Head of caudate nucleus (tissue), 42 donors: ENCODE measurements at regions not wholly inside any gene's neighbourhood (a gene's known extent, or its start where the extent isn't known, plus 50 kb on each side); places are given as distances from the start of the nearest gene placed in this dataset.
"Not testable (repeated sequence)": the region's sequence is repeated elsewhere in the genome, so short reads cannot be mapped to it uniquely, and the experiment has no call there.

ENCODE experiments used
- DNase-seq, 42 donors: peaks; one replicate each; pipeline versions ENCODE4 v3.0.0 to v3.0.0-alpha.2; 2020 to 2021; ENCODE audit warnings: mixed read lengths in 7 of 42
- intact Hi-C: fragments of 100-400 bp; cut with DNase I; formaldehyde crosslinking; loops from one replicate; pipeline ENCODE4 v1.15.0; 2022

- DNase-seq: no peak
- intact Hi-C loops: no loop called here
Observed at GRCh38 chr6:164795056-164795815, 514.2 kb downstream of the C6orf118 start.

DNA sequence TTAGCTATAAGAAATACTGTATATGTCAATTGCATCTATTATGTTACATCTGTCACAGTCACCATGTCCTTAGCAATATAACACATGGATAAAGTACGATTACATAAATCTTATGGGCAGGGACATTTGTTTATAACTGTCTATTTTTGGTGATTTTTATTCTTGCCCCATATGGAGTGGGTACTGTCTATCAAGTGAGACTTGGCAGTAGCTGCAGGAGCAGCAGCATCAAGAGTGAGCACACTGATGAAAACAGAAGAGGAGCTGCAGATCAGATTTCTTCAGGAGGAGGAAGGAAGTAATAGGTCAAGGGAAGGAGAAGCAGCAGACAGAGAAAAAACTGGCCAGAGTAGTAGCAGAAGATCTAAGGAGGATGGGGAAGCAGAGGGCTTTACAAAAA is 516.7 kb downstream of the C6orf118 start:
- DNase-seq: no peak
- intact Hi-C loops: no loop called here

- no peak for DNase-seq
- intact Hi-C loops: no loop called here
Observed at GRCh38 chr6:164791498-164791897, 517.9 kb downstream of the C6orf118 start.

- intact Hi-C loops: no loop called here
- no peak for DNase-seq
Observed at GRCh38 chr6:164763788-164764187, 545.6 kb downstream of the C6orf118 start.

DNA sequence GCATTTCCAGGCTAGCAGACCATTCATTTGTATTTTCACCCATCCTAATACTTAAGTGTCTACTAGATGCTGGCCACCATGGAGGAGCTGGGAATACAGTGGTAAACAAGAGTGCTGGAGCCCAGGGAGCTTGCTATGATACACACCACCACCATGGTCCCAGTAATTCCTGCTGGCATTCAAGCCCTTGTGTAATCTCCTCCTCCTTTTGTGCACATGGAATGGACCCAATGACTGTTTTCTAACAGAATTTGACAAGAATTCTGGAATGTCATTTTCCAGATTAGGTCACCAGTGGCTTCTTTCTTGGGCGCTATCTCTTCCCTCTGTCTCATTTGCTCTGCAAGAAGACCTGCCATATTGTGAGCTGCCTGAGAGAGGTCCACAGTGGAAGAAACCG is 552.0 kb downstream of the C6orf118 start:
- intact Hi-C loops: no loop called here
- no peak for DNase-seq

DNA sequence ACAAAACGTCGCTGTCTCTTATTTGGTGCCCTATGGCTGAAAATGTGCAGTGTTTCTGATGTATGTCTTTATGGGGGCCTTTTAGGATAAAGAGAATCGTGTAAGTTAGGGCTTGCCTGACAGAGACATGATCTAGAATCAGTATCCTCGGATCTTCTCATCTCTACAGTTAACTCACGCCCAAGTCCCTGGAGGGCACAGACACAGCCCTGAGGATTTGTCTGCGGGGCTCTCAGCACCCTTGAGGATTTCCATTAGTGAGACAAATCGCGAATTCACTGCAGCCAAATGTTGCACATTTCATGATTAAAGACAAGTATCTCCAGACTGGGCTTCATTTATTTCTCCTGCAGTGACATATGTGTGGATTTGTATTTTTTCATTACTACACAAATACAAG is 552.7 kb downstream of the C6orf118 start:
- DNase-seq: no peak
- intact Hi-C loops: no loop called here

DNA sequence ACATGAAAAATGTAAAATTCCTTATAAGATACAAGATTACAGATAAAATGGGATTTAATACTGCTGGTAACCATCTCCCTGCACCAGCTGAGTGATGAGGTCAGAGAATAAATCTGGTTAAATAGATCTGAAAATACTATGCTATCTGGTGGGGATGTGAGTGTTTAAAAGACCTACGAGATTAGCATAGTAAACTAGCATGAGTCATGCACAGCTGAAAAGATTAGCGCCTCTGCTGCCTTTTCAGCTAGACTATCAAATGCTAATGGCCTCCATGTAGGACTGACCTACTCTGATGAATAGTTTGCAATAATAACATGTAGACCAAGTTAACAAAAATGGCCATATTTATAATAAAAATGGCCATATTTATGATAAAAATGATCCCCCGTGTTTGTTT is 553.3 kb downstream of the C6orf118 start:
- intact Hi-C loops: no loop called here
- DNase-seq: peak in 2 of 42 donors; percentile 14 to 53

GRCh38 chr6:164753517-164753916 is 555.9 kb downstream of the C6orf118 start:
- DNase-seq: no peak
- intact Hi-C loops: no loop called here

DNA sequence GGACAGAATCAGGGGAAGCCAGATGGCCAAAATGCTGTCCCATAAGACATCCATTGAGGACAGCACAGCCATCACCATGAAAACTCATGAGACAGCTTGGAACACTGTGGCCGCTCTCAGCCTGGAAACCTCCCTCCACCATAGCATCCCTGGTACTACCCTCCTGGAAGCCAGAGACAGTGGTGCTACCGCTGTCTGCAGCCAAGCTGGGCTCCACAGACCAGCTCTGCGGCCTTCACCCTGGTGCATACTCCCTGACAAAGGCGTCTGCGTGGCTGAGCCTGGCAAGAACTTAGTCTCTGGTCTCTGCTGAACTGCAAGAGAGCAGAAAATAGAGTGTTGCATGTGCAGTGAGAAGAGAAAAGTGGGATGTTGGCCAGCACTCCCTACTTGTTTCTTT is 558.0 kb downstream of the C6orf118 start:
- no peak for DNase-seq

DNA sequence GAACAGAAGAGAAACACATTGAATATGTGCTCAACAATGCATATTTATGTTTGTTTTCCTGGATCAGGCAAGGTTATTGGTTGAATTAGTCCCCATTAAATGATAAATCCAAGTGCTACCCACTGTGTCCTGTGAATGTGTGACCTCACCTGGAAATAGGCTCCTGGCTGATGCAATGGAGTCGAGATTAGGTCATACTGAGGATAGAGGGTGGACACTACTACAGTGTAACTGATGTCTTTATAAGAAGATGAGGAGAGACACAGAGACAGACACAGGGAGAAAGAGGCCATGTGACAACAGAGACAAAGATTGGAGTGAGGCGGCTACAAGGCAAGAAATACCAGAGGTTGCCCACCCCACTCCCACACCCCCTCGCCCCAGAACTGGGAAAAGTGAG is 559.3 kb downstream of the C6orf118 start:
- intact Hi-C loops: no loop called here

More for the DNA sequence above, 558.0 kb downstream of the C6orf118 start:
- intact Hi-C loops: no loop called here

DNA sequence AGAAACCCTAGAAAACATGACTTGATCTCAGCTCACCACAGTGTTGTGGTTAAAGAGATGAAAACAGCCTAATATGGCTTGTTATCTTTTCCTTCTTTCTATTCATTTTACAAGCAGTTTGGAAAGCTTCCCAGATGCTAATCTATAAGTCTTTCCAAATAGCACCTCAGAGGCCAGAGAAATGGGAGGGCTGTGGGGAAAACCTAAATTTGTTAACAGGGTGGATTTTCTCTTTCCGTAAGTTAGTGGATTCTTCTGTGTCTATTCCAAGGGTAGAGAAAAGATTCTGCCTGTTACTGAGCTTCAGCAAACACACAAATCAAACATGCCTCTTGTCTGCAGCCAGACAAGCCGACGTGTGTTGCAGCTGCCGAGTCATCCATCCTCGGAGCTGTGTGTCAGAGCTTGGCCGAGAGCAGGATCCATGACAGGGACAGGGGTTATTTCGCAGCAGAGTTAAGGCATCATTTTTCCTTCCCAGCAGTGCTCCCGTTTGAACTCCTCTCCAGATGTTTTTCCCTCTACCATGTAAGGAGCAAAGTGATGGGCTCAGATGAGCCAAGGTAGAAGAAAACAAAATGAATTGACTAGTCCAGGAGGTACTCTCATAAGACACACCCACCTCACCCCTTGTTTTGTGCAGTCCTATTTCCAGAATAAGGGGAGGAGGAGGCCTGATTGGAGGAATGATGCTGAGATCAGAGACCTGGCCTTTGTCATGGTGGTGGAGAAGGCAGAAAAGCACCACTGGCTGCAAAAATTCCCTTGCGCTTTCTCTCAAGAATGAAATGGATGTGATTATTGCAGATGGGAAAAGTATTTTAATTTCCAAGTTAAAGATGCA is 560.0 kb downstream of the C6orf118 start:
- DNase-seq: peak in 18 of 42 donors; percentile 12 to 61 (median 23)
- intact Hi-C loops: no loop called here

More for the DNA sequence above, 559.3 kb downstream of the C6orf118 start:
- no peak for DNase-seq

- DNase-seq: no peak
- intact Hi-C loops: no loop called here
Observed at GRCh38 chr6:164744301-164744700, 565.1 kb downstream of the C6orf118 start.

- intact Hi-C loops: no loop called here
- DNase-seq: no peak
Observed at GRCh38 chr6:164741938-164742451, 567.4 kb downstream of the C6orf118 start.

DNA sequence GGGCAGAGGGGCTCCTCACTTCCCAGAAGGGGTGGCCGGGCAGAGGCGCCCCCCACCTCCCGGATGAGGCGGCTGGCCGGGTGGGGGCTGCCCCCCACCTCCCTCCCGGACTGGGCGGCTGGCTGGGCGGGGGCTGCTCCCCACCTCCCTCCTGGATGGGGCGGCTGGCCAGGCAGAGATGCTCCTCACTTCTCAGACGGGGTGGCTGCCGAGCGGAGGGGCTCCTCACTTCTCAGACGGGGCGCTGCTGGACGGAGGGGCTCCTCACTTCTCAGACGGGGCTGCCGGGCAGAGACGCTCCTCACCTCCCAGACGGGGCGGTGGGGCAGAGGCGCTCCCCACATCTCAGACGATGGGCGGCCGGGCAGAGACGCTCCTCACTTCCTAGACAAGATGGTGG is 573.3 kb downstream of the C6orf118 start:
- intact Hi-C loops: not testable (repeated sequence)

DNA sequence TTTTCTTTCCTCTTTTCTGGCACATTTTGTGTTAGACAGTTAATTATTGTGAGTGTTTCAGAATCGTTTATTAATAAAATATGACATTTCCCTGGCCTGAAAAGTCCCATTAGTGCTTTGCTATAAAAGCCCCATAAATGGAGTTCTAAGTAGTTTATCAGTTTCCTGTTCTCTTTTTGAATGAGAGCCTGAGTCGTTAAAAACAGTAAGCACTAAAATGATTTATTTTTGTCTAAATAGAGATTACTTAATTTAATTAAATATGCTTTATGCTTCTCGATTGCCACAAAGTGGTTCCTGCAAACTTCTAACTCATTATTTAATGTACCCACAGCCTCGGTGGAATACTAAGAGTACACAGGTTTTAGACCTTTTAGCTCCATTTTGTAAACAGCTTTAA is 577.9 kb downstream of the C6orf118 start:
- intact Hi-C loops: no loop called here

More for the DNA sequence above, 573.3 kb downstream of the C6orf118 start:
- not testable (repeated sequence) for DNase-seq

DNA sequence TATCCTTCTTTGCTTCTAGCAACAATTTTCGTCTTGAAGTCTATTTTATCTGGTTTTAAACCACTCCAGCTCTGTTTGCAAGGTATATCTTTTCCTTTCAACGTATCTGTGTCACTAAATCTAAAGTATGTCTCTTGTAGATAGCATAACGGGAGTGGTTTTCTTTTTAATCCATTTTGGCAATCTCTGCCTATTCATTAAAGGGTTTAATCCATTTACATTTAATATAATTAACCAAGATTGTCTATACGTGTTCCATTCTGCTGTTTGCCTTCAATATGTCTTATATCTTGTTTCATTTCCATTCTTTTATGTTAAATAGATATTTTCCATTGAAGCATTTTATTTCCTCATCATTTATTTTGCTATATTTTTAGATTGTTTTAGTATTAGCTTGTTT is 587.9 kb downstream of the C6orf118 start:
- intact Hi-C loops: no loop called here
- no peak for DNase-seq

More for the DNA sequence above, 577.9 kb downstream of the C6orf118 start:
- DNase-seq: no peak

DNA sequence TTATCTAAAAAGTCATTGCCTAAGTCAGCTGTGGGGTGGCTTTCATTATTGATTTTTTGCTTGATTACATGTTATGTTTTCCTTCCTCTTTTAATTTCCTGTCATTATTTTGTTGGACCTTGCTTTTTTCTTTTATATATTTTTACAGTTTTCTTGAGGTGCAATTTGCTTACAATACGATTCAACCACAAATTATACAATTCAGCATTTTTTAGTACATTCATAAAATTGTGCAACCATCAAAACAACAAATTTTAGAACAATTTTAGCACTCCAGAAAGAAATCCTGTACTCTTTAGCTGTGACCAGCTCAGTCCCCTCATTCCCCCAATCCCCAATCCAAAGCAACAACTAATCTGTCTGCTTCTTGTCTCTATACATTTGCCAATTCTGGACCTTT is 608.9 kb downstream of the C6orf118 start:
- intact Hi-C loops: no loop called here
- DNase-seq: no peak

GRCh38 chr6:164695896-164696295 is 613.5 kb downstream of the C6orf118 start:
- intact Hi-C loops: no loop called here
- no peak for DNase-seq

DNA sequence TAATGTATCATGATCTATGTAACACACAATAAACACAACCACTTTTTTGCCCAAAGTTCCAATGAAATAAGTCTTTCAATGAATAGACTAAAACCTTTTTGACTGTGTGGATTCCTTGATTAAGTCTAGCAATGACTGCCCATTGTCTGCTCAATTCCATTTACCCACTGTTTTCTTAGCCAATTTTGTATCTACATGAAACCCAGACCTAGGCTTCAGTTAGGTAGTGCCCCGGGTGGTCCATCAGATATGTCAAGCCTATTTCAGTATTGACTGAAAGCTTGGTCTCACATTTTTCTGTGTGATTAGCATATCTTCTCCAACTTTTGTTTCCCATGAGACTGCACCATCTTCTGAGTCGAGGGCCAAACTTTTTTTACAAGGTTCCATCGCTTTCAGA is 615.0 kb downstream of the C6orf118 start:
- intact Hi-C loops: no loop called here

GRCh38 chr6:164693944-164694343 is 615.5 kb downstream of the C6orf118 start:
- peak in 40 of 42 donors; percentile 8 to 87 (median 50) for DNase-seq
- intact Hi-C loops: no loop called here

More for the DNA sequence above, 615.0 kb downstream of the C6orf118 start:
- peak in 2 of 42 donors; percentile 9 to 12 for DNase-seq
